ENCODE measurements at regions not wholly inside any gene's neighbourhood (a gene's known extent, or its start where the extent isn't known, plus 50 kb on each side); places are given as distances from the start of the nearest gene placed in this dataset.

DNA sequence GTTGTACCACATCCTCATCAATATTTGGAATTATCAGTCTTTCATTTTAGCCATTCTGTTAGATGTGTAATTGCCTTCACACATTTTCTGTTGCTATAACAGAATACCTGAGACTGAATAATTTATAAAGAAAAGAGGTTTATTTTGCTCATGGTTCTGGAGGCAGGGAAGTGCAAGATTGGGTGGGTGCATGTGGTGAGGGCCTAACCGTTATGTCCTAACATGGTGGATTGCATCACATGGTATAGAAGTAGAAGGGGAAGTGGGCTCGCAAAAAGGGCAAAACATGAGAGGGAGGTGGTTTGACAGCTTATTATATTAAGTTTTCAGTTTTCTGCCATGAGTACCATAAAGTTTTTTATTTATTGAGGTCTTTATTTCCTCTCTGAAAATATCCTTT, 452.0 kb downstream of the ARL4A start:
- Histone ChIP-seq H3K9ac (ENCODE audit: low read depth in 1 of 2, low read length in 2 of 2) (no peak overlapping the region), H3K4me3 (ENCODE audit: low read depth in 1 of 3, low read length in 3 of 3) (no peak overlapping the region), H3K27me3 (ENCODE audit: control insufficient read depth in 4 of 4, insufficient read depth in 4 of 4, low read length in 3 of 4) (no peaks in the 10 kb centered on the region), H3K4me1 (ENCODE audit: control insufficient read depth in 4 of 4, insufficient read depth in 4 of 4, low read length in 3 of 4) (no peaks in the 10 kb centered on the region), H3K9me3 (ENCODE audit: control insufficient read depth in 4 of 4, low read length in 3 of 4) (no peaks in the 10 kb centered on the region), H3K27ac (ENCODE audit: low read depth in 1 of 2, low read length in 2 of 2) (no peak overlapping the region), H3K36me3 (ENCODE audit: control insufficient read depth in 4 of 4, insufficient read depth in 3 of 4, low read depth in 1 of 4, low read length in 3 of 4) (no peaks in the 10 kb centered on the region)
- DNase-seq (ENCODE audit: low spot score), result no peak
- no peak for TF ChIP-seq JUND (IDR thresholded peaks at IDR 0.05)
- TF ChIP-seq GABPA (IDR thresholded peaks at IDR 0.05 in 1 of 2, conservative IDR thresholded peaks at IDR 0.05 in 1 of 2), result no peak
- no peak for TF ChIP-seq EGR1 (IDR thresholded peaks at IDR 0.05; ENCODE audit: low read depth in 2 of 2)
- TF ChIP-seq, protein P1, sequence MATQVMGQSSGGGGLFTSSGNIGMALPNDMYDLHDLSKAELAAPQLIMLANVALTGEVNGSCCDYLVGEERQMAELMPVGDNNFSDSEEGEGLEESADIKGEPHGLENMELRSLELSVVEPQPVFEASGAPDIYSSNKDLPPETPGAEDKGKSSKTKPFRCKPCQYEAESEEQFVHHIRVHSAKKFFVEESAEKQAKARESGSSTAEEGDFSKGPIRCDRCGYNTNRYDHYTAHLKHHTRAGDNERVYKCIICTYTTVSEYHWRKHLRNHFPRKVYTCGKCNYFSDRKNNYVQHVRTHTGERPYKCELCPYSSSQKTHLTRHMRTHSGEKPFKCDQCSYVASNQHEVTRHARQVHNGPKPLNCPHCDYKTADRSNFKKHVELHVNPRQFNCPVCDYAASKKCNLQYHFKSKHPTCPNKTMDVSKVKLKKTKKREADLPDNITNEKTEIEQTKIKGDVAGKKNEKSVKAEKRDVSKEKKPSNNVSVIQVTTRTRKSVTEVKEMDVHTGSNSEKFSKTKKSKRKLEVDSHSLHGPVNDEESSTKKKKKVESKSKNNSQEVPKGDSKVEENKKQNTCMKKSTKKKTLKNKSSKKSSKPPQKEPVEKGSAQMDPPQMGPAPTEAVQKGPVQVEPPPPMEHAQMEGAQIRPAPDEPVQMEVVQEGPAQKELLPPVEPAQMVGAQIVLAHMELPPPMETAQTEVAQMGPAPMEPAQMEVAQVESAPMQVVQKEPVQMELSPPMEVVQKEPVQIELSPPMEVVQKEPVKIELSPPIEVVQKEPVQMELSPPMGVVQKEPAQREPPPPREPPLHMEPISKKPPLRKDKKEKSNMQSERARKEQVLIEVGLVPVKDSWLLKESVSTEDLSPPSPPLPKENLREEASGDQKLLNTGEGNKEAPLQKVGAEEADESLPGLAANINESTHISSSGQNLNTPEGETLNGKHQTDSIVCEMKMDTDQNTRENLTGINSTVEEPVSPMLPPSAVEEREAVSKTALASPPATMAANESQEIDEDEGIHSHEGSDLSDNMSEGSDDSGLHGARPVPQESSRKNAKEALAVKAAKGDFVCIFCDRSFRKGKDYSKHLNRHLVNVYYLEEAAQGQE (IDR thresholded peaks at IDR 0.05), result no peak
- TF ChIP-seq FOXA2 (IDR thresholded peaks at IDR 0.05), result no peak
- TF ChIP-seq, protein P2, sequence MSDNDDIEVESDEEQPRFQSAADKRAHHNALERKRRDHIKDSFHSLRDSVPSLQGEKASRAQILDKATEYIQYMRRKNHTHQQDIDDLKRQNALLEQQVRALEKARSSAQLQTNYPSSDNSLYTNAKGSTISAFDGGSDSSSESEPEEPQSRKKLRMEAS (IDR thresholded peaks at IDR 0.05), result no peak
- TF ChIP-seq, protein P3, sequence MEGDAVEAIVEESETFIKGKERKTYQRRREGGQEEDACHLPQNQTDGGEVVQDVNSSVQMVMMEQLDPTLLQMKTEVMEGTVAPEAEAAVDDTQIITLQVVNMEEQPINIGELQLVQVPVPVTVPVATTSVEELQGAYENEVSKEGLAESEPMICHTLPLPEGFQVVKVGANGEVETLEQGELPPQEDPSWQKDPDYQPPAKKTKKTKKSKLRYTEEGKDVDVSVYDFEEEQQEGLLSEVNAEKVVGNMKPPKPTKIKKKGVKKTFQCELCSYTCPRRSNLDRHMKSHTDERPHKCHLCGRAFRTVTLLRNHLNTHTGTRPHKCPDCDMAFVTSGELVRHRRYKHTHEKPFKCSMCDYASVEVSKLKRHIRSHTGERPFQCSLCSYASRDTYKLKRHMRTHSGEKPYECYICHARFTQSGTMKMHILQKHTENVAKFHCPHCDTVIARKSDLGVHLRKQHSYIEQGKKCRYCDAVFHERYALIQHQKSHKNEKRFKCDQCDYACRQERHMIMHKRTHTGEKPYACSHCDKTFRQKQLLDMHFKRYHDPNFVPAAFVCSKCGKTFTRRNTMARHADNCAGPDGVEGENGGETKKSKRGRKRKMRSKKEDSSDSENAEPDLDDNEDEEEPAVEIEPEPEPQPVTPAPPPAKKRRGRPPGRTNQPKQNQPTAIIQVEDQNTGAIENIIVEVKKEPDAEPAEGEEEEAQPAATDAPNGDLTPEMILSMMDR (IDR thresholded peaks at IDR 0.05; ENCODE audit: low read depth, low read length, missing input control), result no peak
- 93% methylated on average over 2 of the region's 2 CpGs for WGBS

DNA sequence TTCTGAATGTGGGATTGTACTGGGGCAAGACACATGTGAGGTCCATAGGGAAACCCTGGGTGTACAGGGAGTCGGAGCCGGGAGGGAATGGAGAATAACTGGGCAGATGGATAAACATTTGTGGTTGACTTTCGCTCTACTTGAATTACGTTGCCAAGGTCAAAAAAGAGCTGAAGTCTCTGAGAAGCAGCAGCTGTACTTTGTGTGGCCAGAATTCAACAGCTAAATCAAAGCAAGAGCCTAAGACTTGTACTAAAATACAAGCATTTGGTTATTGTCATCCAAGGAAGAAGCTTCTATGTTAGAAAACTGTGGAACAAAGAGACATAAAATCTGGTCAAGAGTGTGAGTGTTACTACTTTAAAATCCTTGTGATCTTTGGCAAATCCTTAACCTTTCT, 457.2 kb downstream of the ARL4A start:
- WGBS, result 73% methylated on average over 4 of the region's 4 CpGs
- no peak overlapping the region for H3K9ac ChIP-seq (ENCODE audit: low read depth in 1 of 2, low read length in 2 of 2)
- H3K4me3 ChIP-seq (ENCODE audit: low read depth in 1 of 3, low read length in 3 of 3), result no peak overlapping the region
- H3K36me3 ChIP-seq (ENCODE audit: control insufficient read depth in 4 of 4, insufficient read depth in 3 of 4, low read depth in 1 of 4, low read length in 3 of 4), result no peaks in the 10 kb centered on the region
- TF ChIP-seq RAD21 (IDR thresholded peaks at IDR 0.05) (no peak), HNF4G (IDR thresholded peaks at IDR 0.05) (no peak), RXRA (IDR thresholded peaks at IDR 0.05) (no peak), FOXA1 (IDR thresholded peaks at IDR 0.05) (no peak), YY1 (IDR thresholded peaks at IDR 0.05) (no peak), SP1 (IDR thresholded peaks at IDR 0.05) (no peak), TAF1 (conservative IDR thresholded peaks at IDR 0.05) (no peak), JUND (IDR thresholded peaks at IDR 0.05) (no peak), GABPA (IDR thresholded peaks at IDR 0.05 in 1 of 2, conservative IDR thresholded peaks at IDR 0.05 in 1 of 2) (no peak), NR2F2 (IDR thresholded peaks at IDR 0.05) (no peak), FOXA2 (IDR thresholded peaks at IDR 0.05) (no peak), HNF4A (conservative IDR thresholded peaks at IDR 0.05) (no peak)
- TF ChIP-seq, protein P4, sequence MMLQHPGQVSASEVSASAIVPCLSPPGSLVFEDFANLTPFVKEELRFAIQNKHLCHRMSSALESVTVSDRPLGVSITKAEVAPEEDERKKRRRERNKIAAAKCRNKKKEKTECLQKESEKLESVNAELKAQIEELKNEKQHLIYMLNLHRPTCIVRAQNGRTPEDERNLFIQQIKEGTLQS (IDR thresholded peaks at IDR 0.05), result no peak
- TF ChIP-seq, protein P3 (IDR thresholded peaks at IDR 0.05; ENCODE audit: low read depth, low read length, missing input control), result no peak
- TF ChIP-seq, protein P5, sequence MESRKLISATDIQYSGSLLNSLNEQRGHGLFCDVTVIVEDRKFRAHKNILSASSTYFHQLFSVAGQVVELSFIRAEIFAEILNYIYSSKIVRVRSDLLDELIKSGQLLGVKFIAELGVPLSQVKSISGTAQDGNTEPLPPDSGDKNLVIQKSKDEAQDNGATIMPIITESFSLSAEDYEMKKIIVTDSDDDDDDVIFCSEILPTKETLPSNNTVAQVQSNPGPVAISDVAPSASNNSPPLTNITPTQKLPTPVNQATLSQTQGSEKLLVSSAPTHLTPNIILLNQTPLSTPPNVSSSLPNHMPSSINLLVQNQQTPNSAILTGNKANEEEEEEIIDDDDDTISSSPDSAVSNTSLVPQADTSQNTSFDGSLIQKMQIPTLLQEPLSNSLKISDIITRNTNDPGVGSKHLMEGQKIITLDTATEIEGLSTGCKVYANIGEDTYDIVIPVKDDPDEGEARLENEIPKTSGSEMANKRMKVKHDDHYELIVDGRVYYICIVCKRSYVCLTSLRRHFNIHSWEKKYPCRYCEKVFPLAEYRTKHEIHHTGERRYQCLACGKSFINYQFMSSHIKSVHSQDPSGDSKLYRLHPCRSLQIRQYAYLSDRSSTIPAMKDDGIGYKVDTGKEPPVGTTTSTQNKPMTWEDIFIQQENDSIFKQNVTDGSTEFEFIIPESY (IDR thresholded peaks at IDR 0.05), result no peak
- TF ChIP-seq, protein P2 (IDR thresholded peaks at IDR 0.05), result no peak
- H3K9me3 ChIP-seq (ENCODE audit: control insufficient read depth in 4 of 4, low read length in 3 of 4), result no peaks in the 10 kb centered on the region
- DNase-seq (ENCODE audit: low spot score), result no peak
- H3K27me3 ChIP-seq (ENCODE audit: control insufficient read depth in 4 of 4, insufficient read depth in 4 of 4, low read length in 3 of 4), result no peaks in the 10 kb centered on the region
- no peak overlapping the region for H3K27ac ChIP-seq (ENCODE audit: low read depth in 1 of 2, low read length in 2 of 2)
- H3K4me1 ChIP-seq (ENCODE audit: control insufficient read depth in 4 of 4, insufficient read depth in 4 of 4, low read length in 3 of 4), result no peaks in the 10 kb centered on the region

Measured in liver (tissue), 8 donors.